Tibial nerve (tissue), 4 donors: ENCODE measurements at regions not wholly inside any gene's neighbourhood (a gene's known extent, or its start where the extent isn't known, plus 50 kb on each side); places are given as distances from the start of the nearest gene placed in this dataset.

Source experiments
- DNase-seq, 2 donors: peaks; one replicate each; pipeline ENCODE4 v3.0.0-alpha.2; 2019; ENCODE audit warnings: low spot score in 2 of 2
- H3K27ac ChIP-seq, 4 donors: fragments of 200-600 bp; sonication (generic) in 3 of 4; one replicate each; pipeline ENCODE4 v1.5.1; 2017 to 2019; ENCODE audit warnings: mild to moderate bottlenecking in 1 of 4
- H3K27me3 ChIP-seq, 2 donors: fragments of 200-600 bp; sonication (generic) in 1 of 2; one replicate each; pipeline versions ENCODE4 v1.5.1 to v1.6.0; 2017 to 2019
- H3K36me3 ChIP-seq, 3 donors: fragments of 200-600 bp; sonication (generic); one replicate each; pipeline ENCODE4 v1.5.1; 2018 to 2019
- H3K4me1 ChIP-seq, 4 donors: fragments of 200-600 bp; sonication (generic) in 3 of 4; one replicate each; pipeline ENCODE4 v1.5.1; 2017 to 2019
- H3K4me3 ChIP-seq, 4 donors: fragments of 200-600 bp; sonication (generic) in 3 of 4; one replicate each; pipeline ENCODE4 v1.5.1; 2017 to 2019; ENCODE audit warnings: mild to moderate bottlenecking in 1 of 4, moderate library complexity in 1 of 4
- H3K9me3 ChIP-seq, 4 donors: fragments of 200-600 bp; sonication (generic) in 3 of 4; one replicate each; pipeline ENCODE4 v1.5.1; 2017 to 2019
- CTCF ChIP-seq, 5 experiments: fragments of 200-600 bp in 3 of 5; fragments of 450-650 bp in 2 of 5; sonication (generic) in 3 of 5; IDR thresholded peaks; one replicate each; pipeline ENCODE4 v1.5.1; 2016 to 2019; ENCODE audit warnings: antibody characterized with exemption in 5 of 5, mild to moderate bottlenecking in 3 of 5, moderate library complexity in 2 of 5
- EP300 ChIP-seq, 2 donors: sonication (generic); formaldehyde crosslinking; IDR thresholded peaks; one replicate each; pipeline ENCODE4 v1.6.1; 2017; ENCODE audit warnings: antibody characterized with exemption in 2 of 2, mild to moderate bottlenecking in 1 of 2
- POLR2A ChIP-seq, 2 donors: fragments of 450-650 bp; IDR thresholded peaks; one replicate each; pipeline ENCODE4 v1.6.1; 2017; ENCODE audit warnings: antibody characterized with exemption in 2 of 2, mild to moderate bottlenecking in 2 of 2, moderate library complexity in 2 of 2
- WGBS, 2 donors: methylation state at CpG; one replicate each; pipeline ENCODE4 v1.1.5; 2018; 5-methylcytosine and 5-hydroxymethylcytosine counted together

- Histone ChIP-seq H3K27ac (no peak overlapping the region), H3K9me3 (peaks cover 0 to 9% (median 0%) of the 10 kb centered on the region in 4 donors), H3K27me3 (no peaks in the 10 kb centered on the region)
Measured at GRCh38 chr5:27682600-27682999, 644.2 kb upstream of the CDH9 start.

GRCh38 chr5:27652505-27652904, 614.1 kb upstream of the CDH9 start:
- H3K27me3 ChIP-seq, result no peaks in the 10 kb centered on the region
- no peak overlapping the region for H3K27ac ChIP-seq
- DNase-seq, result no peak
- H3K4me1 ChIP-seq, result no peaks in the 10 kb centered on the region
- no peak overlapping the region for H3K4me3 ChIP-seq
- WGBS, 2 donors, result 69 to 86% methylated on average over 3 to 4 of the region's 4 CpGs
- TF ChIP-seq CTCF (IDR thresholded peaks at IDR 0.05), result no peak
- no peak for TF ChIP-seq POLR2A (IDR thresholded peaks at IDR 0.05)
- TF ChIP-seq EP300 (IDR thresholded peaks at IDR 0.05), result no peak
- H3K36me3 ChIP-seq, result no peaks in the 10 kb centered on the region
- peaks cover 0 to 7% (median 0%) of the 10 kb centered on the region in 4 donors for H3K9me3 ChIP-seq

More at GRCh38 chr5:27682600-27682999, 644.2 kb upstream of the CDH9 start:
- H3K4me1 ChIP-seq, result no peaks in the 10 kb centered on the region
- TF ChIP-seq POLR2A (IDR thresholded peaks at IDR 0.05) (no peak), CTCF (IDR thresholded peaks at IDR 0.05) (no peak), EP300 (IDR thresholded peaks at IDR 0.05) (no peak)
- H3K4me3 ChIP-seq, result no peak overlapping the region
- no peak for DNase-seq
- 84 to 86% methylated on average over 3 of the region's 3 CpGs for WGBS, 2 donors
- no peaks in the 10 kb centered on the region for H3K36me3 ChIP-seq

- H3K27ac ChIP-seq, result no peak overlapping the region
- no peak overlapping the region for H3K4me3 ChIP-seq
- no peak for DNase-seq
- H3K4me1 ChIP-seq, result no peaks in the 10 kb centered on the region
- no peak for TF ChIP-seq POLR2A (IDR thresholded peaks at IDR 0.05)
- TF ChIP-seq CTCF (IDR thresholded peaks at IDR 0.05), result no peak
- TF ChIP-seq EP300 (IDR thresholded peaks at IDR 0.05), result no peak
- H3K9me3 ChIP-seq, result peaks cover 0 to 7% (median 0%) of the 10 kb centered on the region in 4 donors
- H3K27me3 ChIP-seq, result no peaks in the 10 kb centered on the region
- no peaks in the 10 kb centered on the region for H3K36me3 ChIP-seq
- WGBS, 2 donors, result 66 to 72% methylated on average over 6 of the region's 6 CpGs
Measured at GRCh38 chr5:27639005-27639612, 600.7 kb upstream of the CDH9 start.

GRCh38 chr5:27619982-27620381, 581.6 kb upstream of the CDH9 start:
- Histone ChIP-seq H3K4me1 (no peaks in the 10 kb centered on the region), H3K36me3 (no peaks in the 10 kb centered on the region), H3K27ac (no peak overlapping the region), H3K4me3 (no peak overlapping the region), H3K27me3 (no peaks in the 10 kb centered on the region), H3K9me3 (peaks cover 0 to 5% (median 0%) of the 10 kb centered on the region in 4 donors)
- 75 to 83% methylated on average over 2 of the region's 2 CpGs for WGBS, 2 donors
- no peak for DNase-seq
- no peak for TF ChIP-seq EP300 (IDR thresholded peaks at IDR 0.05)
- TF ChIP-seq POLR2A (IDR thresholded peaks at IDR 0.05), result no peak
- TF ChIP-seq CTCF (IDR thresholded peaks at IDR 0.05), result no peak

- Histone ChIP-seq H3K36me3 (no peaks in the 10 kb centered on the region), H3K4me1 (no peaks in the 10 kb centered on the region), H3K9me3 (peaks cover 0 to 4% (median 0%) of the 10 kb centered on the region in 4 donors), H3K27me3 (no peaks in the 10 kb centered on the region), H3K27ac (no peak overlapping the region), H3K4me3 (no peak overlapping the region)
- no peak for DNase-seq
- TF ChIP-seq CTCF (IDR thresholded peaks at IDR 0.05) (no peak), EP300 (IDR thresholded peaks at IDR 0.05) (no peak), POLR2A (IDR thresholded peaks at IDR 0.05) (no peak)
- WGBS, 2 donors, result 49% methylated on average over 3 of the region's 3 CpGs
Measured at GRCh38 chr5:27612161-27612560, 573.8 kb upstream of the CDH9 start.
